COLO829 (cell line): ENCODE measurements at regions not wholly inside any gene's neighbourhood (a gene's known extent, or its start where the extent isn't known, plus 50 kb on each side); places are given as distances from the start of the nearest gene placed in this dataset.
"Not testable (repeated sequence)": the region's sequence is repeated elsewhere in the genome, so short reads cannot be mapped to it uniquely, and the experiment has no call there.

Experiments used
- DNase-seq: peaks from one replicate; pipeline ENCODE4 v3.0.0; 2012; ENCODE audit warnings: low spot score

DNA sequence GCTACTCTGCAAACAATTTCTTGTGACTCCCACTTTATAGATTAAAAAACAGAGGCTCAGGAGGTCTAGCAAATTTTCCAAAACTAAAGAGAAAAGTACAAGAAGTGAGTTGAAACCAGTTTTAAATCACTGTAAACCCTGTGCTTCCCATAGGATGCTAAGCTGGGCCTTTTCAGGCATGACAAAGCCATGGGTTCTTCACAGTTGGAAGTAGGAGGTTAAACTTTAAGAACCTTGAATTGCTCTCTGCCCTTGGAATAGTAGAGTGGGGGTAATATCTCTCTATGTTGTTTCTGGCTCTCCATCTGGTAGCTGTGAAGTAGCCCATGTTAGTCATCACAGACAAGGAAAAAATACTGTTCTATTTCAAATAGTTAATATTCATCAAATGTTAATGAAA lies 193.6 kb upstream of the SATB1 start:
- DNase-seq: no peak

DNA sequence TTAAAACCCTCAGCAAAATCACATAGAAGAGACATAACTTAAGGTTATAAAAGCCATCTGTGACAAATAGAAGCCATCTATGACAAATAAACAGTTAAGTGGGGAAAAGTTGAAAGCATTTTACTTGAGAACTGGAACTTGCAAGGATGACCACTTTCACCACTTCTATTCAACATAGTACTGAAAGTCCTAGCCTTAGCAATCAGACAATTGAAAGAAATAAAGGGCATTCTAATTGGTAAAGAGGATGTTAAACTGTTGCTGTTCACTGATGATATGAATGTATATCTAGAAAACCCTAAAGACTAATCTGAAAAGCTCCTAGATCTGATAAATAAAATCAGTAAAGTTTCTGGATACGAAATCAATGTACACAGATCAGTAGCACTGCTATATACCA lies 186.9 kb upstream of the SATB1 start:
- no peak for DNase-seq

DNA sequence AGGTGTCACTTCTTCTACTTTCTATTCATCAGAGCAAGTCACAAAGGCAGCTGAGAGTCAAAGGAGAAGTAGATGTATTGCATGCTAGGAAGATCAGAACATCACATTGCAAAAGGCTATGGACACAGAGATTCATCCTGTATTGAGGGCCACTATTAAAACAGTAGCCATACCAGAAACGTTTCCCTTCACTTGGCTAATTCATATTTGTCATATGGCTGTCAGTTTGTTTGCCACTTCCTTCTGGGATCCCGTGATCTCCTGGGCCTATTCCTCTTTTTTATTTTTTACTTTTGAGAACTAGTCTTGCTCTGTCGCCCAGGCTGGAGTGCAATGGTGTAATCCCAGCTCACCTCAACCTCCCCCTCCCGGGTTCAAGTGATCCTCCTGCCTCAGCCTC lies 184.0 kb upstream of the SATB1 start:
- no peak for DNase-seq

DNA sequence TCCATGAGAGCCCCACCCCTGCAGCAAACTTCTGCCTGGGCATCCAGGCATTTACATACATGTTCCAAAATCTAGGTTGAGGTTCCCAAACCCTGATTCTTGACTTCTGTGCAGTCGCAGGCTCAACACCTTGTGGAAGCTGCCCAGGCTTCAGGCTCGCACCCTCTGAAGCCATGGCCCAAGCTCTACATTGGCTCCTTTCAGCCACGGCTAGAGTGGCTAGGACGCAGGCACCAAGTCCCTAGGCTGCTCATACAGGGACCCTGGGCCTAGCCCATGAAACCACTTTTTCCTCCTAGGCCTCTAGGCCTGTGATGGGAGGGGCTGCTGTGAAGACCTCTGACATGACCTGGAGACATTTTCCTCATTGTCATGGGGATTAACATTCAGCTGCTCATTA lies 172.8 kb upstream of the SATB1 start:
- DNase-seq: no peak

DNA sequence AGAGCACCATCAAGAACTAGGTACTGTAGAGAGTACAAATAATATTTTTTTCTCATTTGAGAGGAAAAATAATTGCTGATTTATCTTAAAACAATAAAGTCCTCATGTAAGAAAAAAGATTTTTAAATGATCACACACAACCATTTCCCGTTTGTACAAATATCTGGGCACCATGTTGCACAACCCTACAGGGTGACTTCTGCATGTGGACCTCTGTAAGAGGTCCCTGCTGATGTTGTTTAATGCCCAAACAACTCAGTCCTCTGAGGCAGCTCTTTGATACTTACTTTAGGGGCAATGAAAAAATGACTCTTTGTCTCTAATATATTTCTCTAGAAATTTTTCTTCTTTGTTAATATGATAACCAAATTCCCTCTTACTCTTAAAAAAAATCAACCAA lies 168.1 kb upstream of the SATB1 start:
- no peak for DNase-seq

DNA sequence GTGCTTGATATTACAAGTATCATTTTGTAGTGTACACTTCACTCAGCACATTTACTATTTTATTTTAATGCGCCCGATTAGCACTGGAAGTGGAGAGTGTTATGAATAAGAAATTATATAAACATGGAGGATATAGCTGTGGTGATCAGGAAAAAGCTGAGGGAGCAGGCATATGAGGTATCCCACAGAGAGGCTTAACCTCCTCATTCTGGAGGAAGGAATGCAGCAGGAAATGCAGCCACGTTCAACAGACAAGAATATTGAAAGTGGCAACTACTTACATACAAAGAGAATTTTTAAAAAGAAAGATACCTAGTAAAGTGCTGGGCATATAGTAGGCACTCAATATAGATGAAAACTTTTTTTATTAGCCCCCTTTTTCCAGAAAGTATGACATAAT lies 166.0 kb upstream of the SATB1 start:
- DNase-seq: no peak

DNA sequence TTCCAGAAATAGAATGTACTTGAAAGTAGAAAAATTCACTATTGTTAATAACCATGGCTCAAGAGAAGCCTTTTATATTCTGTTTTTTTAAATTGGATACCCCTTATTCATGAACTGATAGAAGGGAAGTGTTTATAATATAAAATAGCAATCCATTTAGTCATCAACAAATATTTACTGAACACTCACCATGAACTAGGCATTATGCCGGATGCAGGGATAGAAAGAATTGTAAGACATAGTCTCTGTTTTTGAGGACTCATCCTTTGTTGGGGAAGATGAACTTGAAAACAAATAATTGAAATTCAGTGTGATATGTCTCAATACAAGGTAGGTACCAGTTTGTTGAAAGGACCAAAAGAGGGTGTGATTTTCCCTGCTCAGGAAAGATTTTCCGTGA lies 160.9 kb upstream of the SATB1 start:
- DNase-seq: no peak

DNA sequence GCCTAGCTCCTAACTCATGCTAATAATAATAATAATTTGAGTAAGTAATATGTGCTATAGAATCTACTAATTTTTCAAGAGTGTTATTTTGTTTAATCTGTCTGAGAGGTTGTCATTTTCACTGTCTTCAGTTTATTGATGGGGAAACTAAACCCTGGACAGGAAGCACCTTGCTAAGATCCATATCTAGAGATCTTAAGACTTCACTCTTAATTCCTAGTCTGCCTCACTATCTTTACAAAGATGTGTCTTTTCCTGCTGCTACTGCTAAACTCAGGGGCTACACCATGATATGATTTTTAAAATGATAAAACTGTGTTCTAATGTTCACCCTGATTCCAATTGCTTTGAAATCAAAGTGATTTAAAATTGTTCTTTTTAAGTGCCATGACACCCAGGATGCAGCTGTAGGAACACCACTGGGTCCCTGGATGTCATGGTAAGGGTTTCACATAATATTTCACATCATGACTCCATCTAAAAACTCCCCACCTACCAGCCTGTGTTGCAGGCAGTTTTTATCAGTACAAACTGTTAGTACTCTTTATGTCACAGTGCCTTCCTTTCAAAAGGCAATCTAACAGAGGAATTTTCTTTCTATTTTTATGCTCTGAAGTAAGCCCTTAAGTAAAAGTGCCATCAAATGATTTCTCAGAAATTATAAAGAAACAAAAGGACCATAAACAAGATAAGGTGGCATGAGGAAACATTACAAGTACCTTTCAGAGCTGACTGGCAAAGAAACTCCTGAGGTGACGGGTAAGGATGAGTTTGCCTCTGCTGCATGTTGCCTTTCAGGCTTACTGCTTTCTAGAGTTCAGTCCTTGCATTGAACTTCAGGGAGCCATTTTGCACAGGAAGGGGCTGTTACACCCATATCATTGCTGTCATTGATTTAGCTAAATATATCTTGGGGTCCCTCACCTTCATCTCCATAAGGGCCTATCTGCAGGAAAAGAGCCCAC lies 160.1 kb upstream of the SATB1 start:
- DNase-seq: no peak

DNA sequence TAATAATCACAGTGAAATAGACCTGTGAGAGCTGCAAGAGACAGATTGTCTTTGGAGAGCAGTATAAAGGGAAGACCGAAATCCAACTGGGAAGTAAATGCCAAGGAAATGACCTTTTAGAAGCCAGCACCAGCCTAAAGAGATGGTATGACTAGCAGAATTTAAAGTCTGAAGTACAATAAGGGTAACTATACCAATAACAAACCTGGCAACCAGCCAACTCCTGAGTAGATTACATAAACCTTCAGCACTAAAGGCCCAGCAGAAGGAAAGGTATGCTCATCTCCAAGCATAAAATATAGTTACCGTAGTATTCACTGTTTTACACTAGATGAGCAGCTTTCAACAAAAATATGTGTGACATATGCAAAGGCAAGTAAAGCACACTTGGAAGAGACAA lies 155.1 kb upstream of the SATB1 start:
- DNase-seq: no peak

DNA sequence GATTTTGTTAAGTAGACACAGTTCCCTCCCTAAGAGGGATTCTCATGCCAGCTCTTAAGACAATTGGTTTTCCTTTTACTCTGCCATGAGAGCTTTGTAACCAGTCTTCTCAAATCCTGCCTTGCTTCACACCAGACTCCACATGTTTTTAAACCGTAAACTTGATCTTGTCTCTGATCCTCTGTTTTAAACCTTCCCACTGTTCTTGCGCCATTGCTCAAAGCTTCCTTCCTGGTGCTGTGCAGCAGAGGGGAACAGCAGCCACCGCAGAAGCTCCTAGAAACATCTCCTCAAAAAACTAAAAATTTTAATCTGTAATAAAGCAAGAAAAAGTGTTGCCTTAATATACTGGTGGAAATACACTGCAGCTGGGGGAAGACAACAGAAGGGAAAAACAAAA lies 154.5 kb upstream of the SATB1 start:
- DNase-seq: no peak

DNA sequence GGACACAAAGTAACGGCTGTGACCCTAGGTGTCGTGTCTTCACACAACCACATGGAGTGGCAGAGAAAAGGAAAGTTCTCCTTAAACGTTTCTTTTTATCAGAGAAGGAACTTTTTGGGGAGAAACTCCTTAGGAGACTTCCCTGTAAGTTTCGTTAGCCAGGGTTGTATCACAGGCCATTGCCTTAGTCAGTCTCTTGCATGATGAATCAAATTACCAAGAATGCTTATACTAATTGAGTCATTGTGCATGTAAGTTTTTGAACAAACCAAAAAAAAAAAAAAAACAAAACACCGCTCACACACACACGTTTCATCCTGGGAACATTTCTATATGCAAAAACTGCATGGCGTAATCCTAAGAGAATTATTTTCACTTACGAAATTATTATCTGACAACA lies 150.4 kb upstream of the SATB1 start:
- DNase-seq: no peak

DNA sequence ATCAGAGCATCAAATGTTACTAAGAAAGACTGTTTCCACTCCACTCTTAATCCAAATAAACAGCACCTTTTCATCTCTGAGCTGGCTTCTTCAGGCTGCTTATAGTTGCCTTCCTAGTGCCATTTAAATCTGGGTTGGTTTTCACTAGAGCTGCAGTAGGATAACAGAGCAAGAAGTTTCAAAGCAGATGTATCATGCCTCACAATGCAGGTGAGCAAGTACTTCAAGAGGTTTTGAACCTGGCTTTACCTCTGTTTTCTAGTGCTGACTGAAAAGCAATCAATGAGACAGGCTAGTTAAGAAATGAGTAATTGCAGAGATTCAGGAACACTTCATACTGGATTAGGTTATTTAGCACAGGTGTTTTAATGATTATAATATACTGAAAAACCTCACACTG lies 147.7 kb upstream of the SATB1 start:
- no peak for DNase-seq

DNA sequence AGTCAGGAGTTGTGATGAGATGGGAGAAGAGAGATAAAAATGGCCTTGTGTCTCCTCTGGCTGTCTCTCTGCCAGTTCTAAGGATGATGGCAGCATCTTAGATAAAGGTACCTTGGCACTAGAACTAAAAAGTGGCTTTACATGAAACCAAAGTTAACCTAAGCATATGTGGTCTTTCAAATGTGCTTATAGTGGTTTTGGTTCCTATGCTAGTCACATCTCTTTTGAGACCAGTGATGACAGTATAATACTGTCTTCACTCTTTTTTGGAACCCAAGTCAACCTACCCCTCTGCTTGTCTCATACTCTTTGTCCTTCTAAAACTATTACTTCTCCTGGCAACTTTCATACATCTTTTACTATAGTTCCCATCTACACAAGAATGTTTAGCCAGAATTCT lies 142.2 kb upstream of the SATB1 start:
- no peak for DNase-seq

DNA sequence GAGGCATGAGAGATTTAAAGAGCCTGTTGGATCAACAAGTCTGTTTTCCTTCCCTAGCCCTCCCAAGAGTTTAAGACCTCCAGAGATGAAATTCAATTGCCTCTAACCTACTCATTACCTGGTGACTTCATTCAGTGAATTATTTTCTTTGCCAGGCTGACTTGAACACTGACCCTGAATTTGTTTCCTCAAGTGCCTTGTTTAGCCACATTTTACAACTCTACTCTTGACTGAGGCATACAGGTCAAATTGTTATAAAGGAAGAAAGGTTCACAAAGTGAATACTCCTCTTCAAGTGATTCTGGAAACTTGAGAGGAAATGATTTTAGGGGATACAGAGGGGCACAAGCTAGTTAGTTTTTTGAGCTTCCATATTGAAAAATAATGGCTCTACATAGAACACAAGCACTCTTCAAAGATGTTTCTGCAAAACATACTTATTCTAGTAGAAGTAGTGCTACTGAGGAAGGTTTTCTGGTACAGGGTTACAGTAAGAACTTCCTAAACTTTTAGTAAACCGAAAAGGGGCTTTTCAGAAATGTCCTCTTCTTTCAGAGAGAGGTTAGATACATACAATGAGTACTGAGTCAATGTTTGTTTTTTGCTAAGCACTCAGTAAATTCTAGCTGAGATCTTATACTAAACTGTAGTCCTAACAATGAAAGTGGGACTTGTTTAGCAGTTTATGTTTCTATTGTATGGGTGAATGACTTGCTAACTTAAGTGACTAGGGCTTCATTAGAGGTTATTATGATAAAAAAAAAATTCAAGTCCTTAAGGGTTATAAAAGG lies 137.4 kb upstream of the SATB1 start:
- no peak for DNase-seq

DNA sequence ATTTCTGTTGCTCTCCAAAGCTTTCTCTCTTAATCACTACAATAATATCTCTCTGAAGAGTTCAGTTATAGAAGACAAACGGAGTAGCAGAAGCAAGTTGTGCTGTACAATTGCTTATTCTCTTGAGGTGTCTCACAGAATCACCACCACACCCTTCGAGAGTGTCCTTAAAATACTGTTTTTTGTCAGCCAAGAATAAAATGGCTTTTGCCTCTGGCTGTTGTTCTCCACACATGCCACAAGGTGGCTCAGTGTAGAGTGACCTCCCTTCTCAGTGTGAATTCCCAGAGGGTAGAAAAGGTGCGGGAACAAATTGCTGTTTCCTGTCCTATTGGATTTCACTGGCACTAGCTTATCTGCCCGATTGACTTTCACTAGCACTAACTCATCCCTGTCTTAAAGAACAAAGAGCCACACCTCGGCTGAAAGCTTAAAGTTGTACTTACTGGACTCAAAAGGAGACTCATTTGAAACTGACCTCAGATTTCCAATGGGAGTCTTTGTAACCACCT lies 134.2 kb upstream of the SATB1 start:
- no peak for DNase-seq

DNA sequence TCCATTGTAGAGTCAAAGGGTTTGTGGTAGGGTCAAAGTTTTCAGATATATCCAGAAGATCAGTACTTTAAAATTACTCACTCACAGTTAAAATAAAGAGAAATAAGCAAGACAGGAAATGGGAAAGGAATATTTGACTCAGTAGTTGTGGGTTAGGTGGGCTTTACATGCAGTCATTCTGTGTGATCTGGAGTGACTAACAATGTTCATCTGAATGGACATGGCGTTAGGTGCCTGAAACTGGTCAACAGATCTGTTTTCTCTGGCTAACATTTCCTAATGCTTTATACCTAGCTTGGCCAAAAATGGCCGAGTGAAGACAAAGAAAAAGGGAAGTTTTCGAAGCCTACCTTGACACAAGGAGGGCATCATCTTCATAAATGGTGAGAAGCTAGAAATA lies 133.4 kb upstream of the SATB1 start:
- DNase-seq: no peak

DNA sequence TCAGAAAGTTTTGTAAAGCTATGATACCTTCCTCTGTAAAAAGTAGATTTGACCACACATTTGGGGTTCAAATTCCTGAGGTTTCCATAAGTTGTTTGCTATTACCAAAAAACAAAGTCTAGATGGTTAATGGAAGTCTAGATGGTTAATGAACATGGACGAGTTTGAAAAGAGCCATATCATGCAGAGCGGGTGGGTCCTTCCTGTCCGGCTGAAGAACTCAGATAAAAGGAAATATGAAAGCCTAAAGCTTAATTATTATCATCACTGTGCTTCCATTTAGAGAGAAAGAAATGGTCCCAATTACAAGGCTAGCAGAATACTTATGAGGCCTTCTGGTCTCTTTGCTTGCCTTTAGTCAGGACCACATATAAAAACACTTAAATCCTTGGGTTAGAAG lies 132.1 kb upstream of the SATB1 start:
- DNase-seq: no peak

DNA sequence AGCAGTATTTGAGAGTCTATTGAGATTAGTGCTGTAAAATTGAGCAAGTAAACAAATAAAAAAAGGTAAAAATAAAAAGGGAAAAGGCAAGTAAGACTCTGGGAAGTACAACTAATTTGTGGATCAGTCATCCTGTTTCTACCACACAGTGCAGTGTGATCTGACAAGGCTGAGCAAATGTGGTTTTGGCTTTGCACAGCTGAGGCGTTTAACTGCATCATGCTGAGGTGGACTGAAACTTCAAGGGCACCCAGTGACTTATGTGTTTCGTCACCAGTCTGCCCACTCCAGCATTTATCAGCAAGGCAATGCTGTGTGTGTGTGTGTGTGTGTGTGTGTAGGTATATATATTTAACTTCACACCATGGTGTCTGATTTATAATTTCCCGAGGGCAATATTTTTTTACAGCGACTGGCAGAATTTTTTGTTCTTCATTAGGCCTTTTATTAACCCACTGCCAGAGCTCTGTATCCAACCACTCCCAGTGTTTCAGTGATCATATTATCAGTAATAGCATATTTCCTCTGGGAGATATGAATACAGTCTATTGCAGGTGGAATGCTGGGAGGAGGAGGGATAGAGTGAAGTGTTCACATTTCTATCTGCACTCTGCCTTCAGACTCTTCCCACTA lies 131.5 kb upstream of the SATB1 start:
- DNase-seq: no peak

DNA sequence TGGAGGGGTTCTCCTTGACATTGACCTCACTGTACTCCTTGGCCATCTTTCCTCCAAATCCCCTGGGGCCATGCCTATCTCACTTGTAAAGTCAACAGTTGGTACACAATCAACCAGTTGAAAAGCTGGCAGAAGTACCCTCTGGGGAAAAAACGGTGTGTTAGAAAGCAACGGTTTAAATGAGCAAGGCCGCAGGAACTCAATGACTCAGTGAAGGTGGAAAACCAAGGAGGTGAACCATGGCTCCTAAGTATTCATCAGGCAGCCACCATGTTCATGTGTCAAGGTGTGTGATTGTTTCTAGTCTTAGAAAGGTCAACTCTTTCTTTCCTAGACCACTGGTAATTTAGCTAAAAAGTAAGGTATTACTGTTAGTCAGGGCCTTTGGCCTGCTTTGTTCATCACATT lies 130.9 kb upstream of the SATB1 start:
- DNase-seq: no peak

DNA sequence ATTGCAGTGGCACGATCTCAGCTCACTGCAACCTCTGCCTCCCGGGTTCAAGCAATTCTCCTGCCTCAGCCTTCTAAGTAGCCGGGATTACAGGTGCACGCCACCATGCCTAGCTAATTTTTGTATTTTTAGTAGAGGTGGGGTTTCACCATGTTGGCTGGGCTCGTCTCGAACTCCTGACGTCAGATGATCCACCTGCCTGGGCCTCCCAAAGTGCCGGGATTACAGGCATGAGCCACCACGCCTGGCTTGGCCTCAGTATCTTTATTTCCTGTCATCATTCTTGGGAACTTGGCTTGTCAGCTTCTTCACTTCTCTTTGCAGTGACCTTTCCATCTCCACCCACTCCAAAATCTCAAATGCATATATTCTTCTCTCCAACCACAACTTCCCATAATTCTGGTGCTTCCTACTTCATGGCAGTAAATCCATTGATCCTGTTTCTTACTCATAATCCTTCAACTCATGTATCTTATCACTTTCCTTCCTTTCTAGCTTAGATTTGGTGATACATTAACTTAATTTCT lies 127.5 kb upstream of the SATB1 start:
- DNase-seq: not testable (repeated sequence)

DNA sequence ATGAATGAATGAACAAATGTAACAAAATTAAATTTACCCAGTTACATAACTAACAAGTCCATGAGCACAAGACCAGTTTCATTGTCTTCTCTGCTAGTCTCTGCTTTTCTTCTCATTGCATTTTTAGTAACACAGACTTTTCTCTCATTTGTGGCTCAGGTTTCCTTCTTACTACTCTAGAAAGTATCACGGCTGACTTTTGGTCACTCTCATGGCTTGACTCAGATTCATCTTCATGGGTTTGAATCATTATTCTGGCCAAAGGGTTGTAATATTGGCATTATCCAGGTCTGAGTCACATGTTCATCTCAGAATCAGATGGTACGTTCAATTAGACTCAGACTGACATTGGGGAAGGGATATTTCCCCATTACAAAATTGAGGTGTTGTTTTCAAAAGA lies 121.5 kb upstream of the SATB1 start:
- DNase-seq: no peak

DNA sequence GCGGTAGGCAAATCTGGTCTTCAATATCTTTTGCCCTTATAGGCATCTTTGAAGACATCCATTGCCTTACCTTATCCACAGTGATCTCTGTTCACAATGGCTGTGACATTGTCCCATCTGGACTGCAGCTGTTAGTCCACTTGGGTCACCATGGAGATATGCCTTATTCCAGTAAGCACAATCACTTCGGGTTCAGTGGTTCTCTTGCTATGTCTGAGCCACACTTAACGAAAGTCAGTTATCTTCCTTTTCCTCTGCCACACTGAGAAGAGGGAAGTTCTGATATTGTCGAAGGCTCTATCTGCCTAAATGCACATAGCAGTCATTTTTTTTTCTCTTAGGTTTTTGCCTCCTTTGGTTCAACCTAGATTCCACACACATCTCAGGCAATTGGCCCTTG lies 119.0 kb upstream of the SATB1 start:
- DNase-seq: no peak
